ENCODE measurements at regions not wholly inside any gene's neighbourhood (a gene's known extent, or its start where the extent isn't known, plus 50 kb on each side); places are given as distances from the start of the nearest gene placed in this dataset.

GRCh38 chr16:61228371-61228770 is 807.9 kb downstream of the CDH8 start:
- TF ChIP-seq CTCF (conservative IDR thresholded peaks at IDR 0.05), result no peak
- no peak for TF ChIP-seq ZFX (IDR thresholded peaks at IDR 0.05)
